ENCODE measurements at regions not wholly inside any gene's neighbourhood (a gene's known extent, or its start where the extent isn't known, plus 50 kb on each side); places are given as distances from the start of the nearest gene placed in this dataset.
A peak's percentile ranks its signal among the peaks of the same experiment; 100 is the strongest.

DNA sequence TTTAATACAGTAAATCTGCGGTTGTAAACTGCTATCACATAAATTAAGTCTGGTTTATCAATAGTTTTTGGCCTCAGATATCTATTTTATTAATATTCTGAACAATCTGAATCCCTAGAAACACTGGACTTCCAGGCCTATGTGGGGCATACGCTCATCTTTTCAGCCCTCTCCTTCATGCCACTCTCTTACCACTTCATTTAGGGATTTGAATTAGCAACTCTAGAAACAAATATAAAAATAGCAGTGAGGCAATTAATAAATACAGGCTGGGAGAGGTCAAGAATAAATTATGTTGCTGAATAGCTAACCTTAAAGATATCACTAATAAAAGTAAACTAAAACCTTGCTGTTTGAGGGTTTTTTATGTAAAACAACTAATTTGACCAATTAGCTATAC lies 480.3 kb upstream of the CD180 start:
- WGBS = 98% methylated on average over 2 of the region's 2 CpGs
- no peaks in the 10 kb centered on the region for H3K36me3 ChIP-seq (ENCODE audit: control insufficient read depth in 2 of 2, insufficient read depth in 2 of 2, low read length in 1 of 2)
- no peak overlapping the region for H3K27ac ChIP-seq (ENCODE audit: low read depth in 1 of 2, low read length in 1 of 2)
- no peaks in the 10 kb centered on the region for H3K4me1 ChIP-seq (ENCODE audit: control insufficient read depth in 2 of 2, insufficient read depth in 2 of 2, low read length in 2 of 2)
- H3K4me3 ChIP-seq (ENCODE audit: low read length in 2 of 2) = no peak overlapping the region
- no peaks in the 10 kb centered on the region for H3K9me3 ChIP-seq (ENCODE audit: control insufficient read depth in 2 of 2, insufficient read depth in 1 of 2, low read length in 1 of 2)
- DNase-seq (ENCODE audit: low read depth in 6 of 9, low spot score in 9 of 9) = no peak
- H3K27me3 ChIP-seq (ENCODE audit: control insufficient read depth in 2 of 2, insufficient read depth in 1 of 2, low read length in 1 of 2) = no peaks in the 10 kb centered on the region

DNA sequence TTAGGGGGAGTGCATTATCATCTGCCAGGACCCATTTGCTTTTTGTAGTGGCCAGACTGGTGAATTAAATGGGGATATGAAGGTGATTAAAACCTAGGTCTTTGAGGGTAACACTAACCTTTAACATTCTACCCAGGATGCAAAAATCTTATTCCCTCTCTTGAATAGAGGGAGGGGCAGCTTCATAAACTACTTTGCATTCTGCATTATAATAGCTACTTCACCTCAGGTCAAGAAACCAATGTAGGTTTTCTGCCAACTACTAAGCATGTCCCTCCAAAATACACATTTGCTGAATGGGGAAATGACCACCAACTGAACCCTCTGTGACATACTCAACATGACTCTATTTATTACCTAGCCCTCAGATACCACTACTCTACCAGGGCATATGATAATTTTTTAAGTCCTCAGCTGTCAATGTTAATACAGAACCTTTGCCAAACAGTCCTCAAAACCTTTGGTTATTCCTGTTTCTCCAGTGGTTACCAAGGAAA lies 477.6 kb upstream of the CD180 start:
- Histone ChIP-seq H3K4me3 (ENCODE audit: low read length in 2 of 2) (no peak overlapping the region), H3K27ac (ENCODE audit: low read depth in 1 of 2, low read length in 1 of 2) (no peak overlapping the region), H3K4me1 (ENCODE audit: control insufficient read depth in 2 of 2, insufficient read depth in 2 of 2, low read length in 2 of 2) (no peaks in the 10 kb centered on the region), H3K9me3 (ENCODE audit: control insufficient read depth in 2 of 2, insufficient read depth in 1 of 2, low read length in 1 of 2) (peaks cover 0 to 3% of the 10 kb centered on the region in 2 donors), H3K27me3 (ENCODE audit: control insufficient read depth in 2 of 2, insufficient read depth in 1 of 2, low read length in 1 of 2) (no peaks in the 10 kb centered on the region), H3K36me3 (ENCODE audit: control insufficient read depth in 2 of 2, insufficient read depth in 2 of 2, low read length in 1 of 2) (no peaks in the 10 kb centered on the region)
- no peak for DNase-seq (ENCODE audit: low read depth in 6 of 9, low spot score in 9 of 9)

- no peak for DNase-seq (ENCODE audit: low read depth in 6 of 9, low spot score in 9 of 9)
- H3K36me3 ChIP-seq (ENCODE audit: control insufficient read depth in 2 of 2, insufficient read depth in 2 of 2, low read length in 1 of 2) = no peaks in the 10 kb centered on the region
- H3K27me3 ChIP-seq (ENCODE audit: control insufficient read depth in 2 of 2, insufficient read depth in 1 of 2, low read length in 1 of 2) = no peaks in the 10 kb centered on the region
- H3K9me3 ChIP-seq (ENCODE audit: control insufficient read depth in 2 of 2, insufficient read depth in 1 of 2, low read length in 1 of 2) = peaks cover 0 to 7% of the 10 kb centered on the region in 2 donors
- no peak overlapping the region for H3K27ac ChIP-seq (ENCODE audit: low read depth in 1 of 2, low read length in 1 of 2)
- H3K4me1 ChIP-seq (ENCODE audit: control insufficient read depth in 2 of 2, insufficient read depth in 2 of 2, low read length in 2 of 2) = no peaks in the 10 kb centered on the region
- H3K4me3 ChIP-seq (ENCODE audit: low read length in 2 of 2) = no peak overlapping the region
Observed at GRCh38 chr5:67673618-67674017, 477.0 kb upstream of the CD180 start.

DNA sequence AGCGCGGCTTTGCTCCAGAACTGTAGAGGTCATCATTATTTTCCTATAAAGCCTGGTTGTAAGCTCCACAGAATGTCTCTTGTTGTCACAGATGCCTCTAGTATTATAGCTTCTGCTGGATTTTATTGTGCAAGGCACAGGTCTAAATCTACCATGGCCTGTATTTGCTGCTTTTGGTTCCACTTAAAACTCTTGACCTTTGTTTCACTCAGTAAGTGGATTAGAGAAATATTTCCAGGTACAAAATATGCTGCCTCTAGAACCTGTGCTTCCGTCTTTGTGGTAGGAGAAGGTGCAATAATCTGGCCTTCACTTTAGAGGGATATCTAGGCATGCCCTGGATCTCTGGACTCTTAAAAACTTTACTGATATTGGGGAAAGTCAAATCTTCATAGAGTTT lies 476.6 kb upstream of the CD180 start:
- Histone ChIP-seq H3K4me3 (ENCODE audit: low read length in 2 of 2) (no peak overlapping the region), H3K27ac (ENCODE audit: low read depth in 1 of 2, low read length in 1 of 2) (no peak overlapping the region), H3K9me3 (ENCODE audit: control insufficient read depth in 2 of 2, insufficient read depth in 1 of 2, low read length in 1 of 2) (peaks cover 0 to 7% of the 10 kb centered on the region in 2 donors), H3K4me1 (ENCODE audit: control insufficient read depth in 2 of 2, insufficient read depth in 2 of 2, low read length in 2 of 2) (no peaks in the 10 kb centered on the region), H3K36me3 (ENCODE audit: control insufficient read depth in 2 of 2, insufficient read depth in 2 of 2, low read length in 1 of 2) (no peaks in the 10 kb centered on the region), H3K27me3 (ENCODE audit: control insufficient read depth in 2 of 2, insufficient read depth in 1 of 2, low read length in 1 of 2) (no peaks in the 10 kb centered on the region)
- WGBS = 98% methylated on average over 3 of the region's 3 CpGs
- DNase-seq (ENCODE audit: low read depth in 6 of 9, low spot score in 9 of 9) = no peak

DNA sequence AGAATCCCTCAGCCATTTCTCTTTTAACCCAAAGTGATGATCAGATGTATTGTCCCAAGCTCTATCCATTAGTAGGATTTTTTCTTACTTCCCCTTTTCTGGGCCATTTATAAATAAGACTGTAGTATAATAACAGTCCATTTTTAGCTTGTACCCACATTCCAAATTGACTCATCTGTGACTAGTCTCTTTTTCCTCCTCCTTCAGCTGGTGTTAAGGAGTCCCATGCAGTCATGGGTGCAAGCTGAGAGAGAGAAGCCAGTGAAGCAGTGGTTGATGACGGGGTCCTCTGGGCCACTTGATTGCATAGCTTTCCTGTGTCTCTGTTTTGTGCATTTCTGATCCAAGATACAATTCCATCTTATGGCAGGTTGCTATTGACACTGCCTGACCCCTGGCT lies 476.0 kb upstream of the CD180 start:
- Histone ChIP-seq H3K4me3 (ENCODE audit: low read length in 2 of 2) (no peak overlapping the region), H3K4me1 (ENCODE audit: control insufficient read depth in 2 of 2, insufficient read depth in 2 of 2, low read length in 2 of 2) (no peaks in the 10 kb centered on the region), H3K27ac (ENCODE audit: low read depth in 1 of 2, low read length in 1 of 2) (no peak overlapping the region), H3K27me3 (ENCODE audit: control insufficient read depth in 2 of 2, insufficient read depth in 1 of 2, low read length in 1 of 2) (no peaks in the 10 kb centered on the region), H3K36me3 (ENCODE audit: control insufficient read depth in 2 of 2, insufficient read depth in 2 of 2, low read length in 1 of 2) (no peaks in the 10 kb centered on the region), H3K9me3 (ENCODE audit: control insufficient read depth in 2 of 2, insufficient read depth in 1 of 2, low read length in 1 of 2) (peaks cover 0 to 7% of the 10 kb centered on the region in 2 donors)
- 96% methylated on average over 1 of the region's 1 CpG for WGBS
- DNase-seq (ENCODE audit: low read depth in 6 of 9, low spot score in 9 of 9) = no peak

DNA sequence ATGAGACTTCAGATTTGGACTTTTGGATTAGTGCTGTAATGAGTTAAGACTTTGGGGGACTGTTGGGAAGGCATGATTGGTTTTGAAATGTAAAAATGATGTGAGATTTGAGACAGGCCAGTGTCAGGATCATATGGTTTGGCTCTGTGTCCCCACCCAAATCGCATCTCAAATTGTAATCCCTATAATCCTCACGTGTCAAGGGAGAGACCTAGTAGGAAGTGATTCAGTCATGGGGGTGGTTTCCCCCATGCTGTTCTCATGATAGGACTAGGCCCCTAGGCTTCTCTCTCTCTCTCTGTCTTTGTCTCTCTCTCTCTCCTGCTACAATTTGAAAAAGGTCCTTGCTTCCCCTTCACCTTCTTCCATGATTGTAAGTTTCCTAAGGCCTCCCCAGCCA lies 473.3 kb upstream of the CD180 start:
- 99% methylated on average over 2 of the region's 2 CpGs for WGBS
- H3K9me3 ChIP-seq (ENCODE audit: control insufficient read depth in 2 of 2, insufficient read depth in 1 of 2, low read length in 1 of 2) = peaks cover 0 to 19% of the 10 kb centered on the region in 2 donors
- H3K36me3 ChIP-seq (ENCODE audit: control insufficient read depth in 2 of 2, insufficient read depth in 2 of 2, low read length in 1 of 2) = no peaks in the 10 kb centered on the region
- no peaks in the 10 kb centered on the region for H3K4me1 ChIP-seq (ENCODE audit: control insufficient read depth in 2 of 2, insufficient read depth in 2 of 2, low read length in 2 of 2)
- H3K4me3 ChIP-seq (ENCODE audit: low read length in 2 of 2) = no peak overlapping the region
- H3K27ac ChIP-seq (ENCODE audit: low read depth in 1 of 2, low read length in 1 of 2) = no peak overlapping the region
- H3K27me3 ChIP-seq (ENCODE audit: control insufficient read depth in 2 of 2, insufficient read depth in 1 of 2, low read length in 1 of 2) = no peaks in the 10 kb centered on the region
- no peak for DNase-seq (ENCODE audit: low read depth in 6 of 9, low spot score in 9 of 9)

DNA sequence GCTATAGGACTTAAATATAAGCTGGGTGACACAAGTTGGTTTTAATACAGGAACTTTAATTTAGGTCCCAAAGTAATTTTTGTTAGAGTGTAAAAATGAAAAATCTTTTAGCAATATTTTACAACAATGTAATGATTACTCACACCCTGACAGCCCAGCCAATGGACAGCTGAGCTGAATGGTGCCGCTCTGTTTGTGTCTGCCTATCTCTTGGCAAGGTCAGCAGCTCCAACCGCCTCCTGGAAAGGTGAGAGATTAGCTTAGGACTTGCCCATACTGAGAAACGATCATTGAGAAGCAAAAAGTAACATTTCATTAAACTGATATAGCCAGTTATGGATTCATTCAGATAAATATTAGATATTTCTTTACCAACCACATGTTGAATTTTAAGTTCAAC lies 463.6 kb upstream of the CD180 start:
- 81% methylated on average over 3 of the region's 3 CpGs for WGBS
- H3K27ac ChIP-seq (ENCODE audit: low read depth in 1 of 2, low read length in 1 of 2) = no peak overlapping the region
- H3K9me3 ChIP-seq (ENCODE audit: control insufficient read depth in 2 of 2, insufficient read depth in 1 of 2, low read length in 1 of 2) = no peaks in the 10 kb centered on the region
- no peak overlapping the region for H3K4me3 ChIP-seq (ENCODE audit: low read length in 2 of 2)
- H3K4me1 ChIP-seq (ENCODE audit: control insufficient read depth in 2 of 2, insufficient read depth in 2 of 2, low read length in 2 of 2) = no peaks in the 10 kb centered on the region
- no peak for DNase-seq (ENCODE audit: low read depth in 6 of 9, low spot score in 9 of 9)
- no peaks in the 10 kb centered on the region for H3K36me3 ChIP-seq (ENCODE audit: control insufficient read depth in 2 of 2, insufficient read depth in 2 of 2, low read length in 1 of 2)
- no peaks in the 10 kb centered on the region for H3K27me3 ChIP-seq (ENCODE audit: control insufficient read depth in 2 of 2, insufficient read depth in 1 of 2, low read length in 1 of 2)

DNA sequence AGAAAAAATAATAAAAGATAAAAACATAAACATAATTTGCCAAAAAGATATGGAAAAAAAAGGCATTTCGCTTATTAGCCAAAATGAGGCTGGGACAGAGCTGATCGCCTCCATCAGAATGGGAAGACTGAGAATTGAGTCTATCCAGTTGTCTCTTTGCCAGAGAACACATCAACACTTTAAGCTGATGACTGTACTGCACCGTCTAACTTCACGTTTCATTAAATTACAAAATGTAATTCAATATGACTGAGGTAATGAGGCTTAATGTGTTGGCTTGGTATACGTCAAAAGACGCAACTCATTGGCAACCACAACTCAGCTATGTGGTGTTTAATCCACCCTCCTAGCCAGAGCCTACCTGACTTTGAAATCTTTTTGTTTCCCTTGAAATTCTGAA lies 462.7 kb upstream of the CD180 start:
- Histone ChIP-seq H3K27me3 (ENCODE audit: control insufficient read depth in 2 of 2, insufficient read depth in 1 of 2, low read length in 1 of 2) (no peaks in the 10 kb centered on the region), H3K27ac (ENCODE audit: low read depth in 1 of 2, low read length in 1 of 2) (no peak overlapping the region), H3K9me3 (ENCODE audit: control insufficient read depth in 2 of 2, insufficient read depth in 1 of 2, low read length in 1 of 2) (no peaks in the 10 kb centered on the region), H3K36me3 (ENCODE audit: control insufficient read depth in 2 of 2, insufficient read depth in 2 of 2, low read length in 1 of 2) (no peaks in the 10 kb centered on the region), H3K4me3 (ENCODE audit: low read length in 2 of 2) (no peak overlapping the region), H3K4me1 (ENCODE audit: control insufficient read depth in 2 of 2, insufficient read depth in 2 of 2, low read length in 2 of 2) (no peaks in the 10 kb centered on the region)
- WGBS = 92% methylated on average over 6 of the region's 6 CpGs
- DNase-seq (ENCODE audit: low read depth in 6 of 9, low spot score in 9 of 9) = peak in 1 of 9 donors; percentile 14

DNA sequence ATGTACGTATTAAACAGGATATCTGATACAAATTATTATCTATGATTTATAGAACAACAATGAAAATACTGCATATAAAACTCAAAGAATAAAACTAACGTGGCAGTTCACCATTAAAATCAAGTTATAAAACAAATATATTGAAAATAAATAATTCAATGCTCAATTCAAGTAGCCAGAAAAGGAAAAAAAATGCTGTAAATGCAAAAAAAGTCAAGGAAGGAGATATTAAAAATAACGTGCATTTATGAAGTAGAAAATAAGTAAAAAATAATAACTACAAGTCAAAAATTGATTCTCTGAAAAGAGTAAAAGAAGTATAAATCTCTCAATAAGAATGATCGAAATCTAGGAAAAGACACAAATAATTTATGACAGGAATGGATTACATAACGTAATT lies 460.5 kb upstream of the CD180 start:
- Histone ChIP-seq H3K4me3 (ENCODE audit: low read length in 2 of 2) (no peak overlapping the region), H3K9me3 (ENCODE audit: control insufficient read depth in 2 of 2, insufficient read depth in 1 of 2, low read length in 1 of 2) (no peaks in the 10 kb centered on the region), H3K27ac (ENCODE audit: low read depth in 1 of 2, low read length in 1 of 2) (no peak overlapping the region), H3K27me3 (ENCODE audit: control insufficient read depth in 2 of 2, insufficient read depth in 1 of 2, low read length in 1 of 2) (no peaks in the 10 kb centered on the region), H3K36me3 (ENCODE audit: control insufficient read depth in 2 of 2, insufficient read depth in 2 of 2, low read length in 1 of 2) (no peaks in the 10 kb centered on the region), H3K4me1 (ENCODE audit: control insufficient read depth in 2 of 2, insufficient read depth in 2 of 2, low read length in 2 of 2) (no peaks in the 10 kb centered on the region)
- no peak for DNase-seq (ENCODE audit: low read depth in 6 of 9, low spot score in 9 of 9)
- 77% methylated on average over 5 of the region's 5 CpGs for WGBS

- no peaks in the 10 kb centered on the region for H3K9me3 ChIP-seq (ENCODE audit: control insufficient read depth in 2 of 2, insufficient read depth in 1 of 2, low read length in 1 of 2)
- WGBS = 100% methylated on average over 1 of the region's 1 CpG
- H3K4me1 ChIP-seq (ENCODE audit: control insufficient read depth in 2 of 2, insufficient read depth in 2 of 2, low read length in 2 of 2) = peaks cover 0 to 2% of the 10 kb centered on the region in 2 donors
- H3K36me3 ChIP-seq (ENCODE audit: control insufficient read depth in 2 of 2, insufficient read depth in 2 of 2, low read length in 1 of 2) = no peaks in the 10 kb centered on the region
- H3K27ac ChIP-seq (ENCODE audit: low read depth in 1 of 2, low read length in 1 of 2) = no peak overlapping the region
- H3K4me3 ChIP-seq (ENCODE audit: low read length in 2 of 2) = no peak overlapping the region
- no peak for DNase-seq (ENCODE audit: low read depth in 6 of 9, low spot score in 9 of 9)
- H3K27me3 ChIP-seq (ENCODE audit: control insufficient read depth in 2 of 2, insufficient read depth in 1 of 2, low read length in 1 of 2) = no peaks in the 10 kb centered on the region
Observed at GRCh38 chr5:67652201-67652600, 455.6 kb upstream of the CD180 start.

Data from thymus (tissue), 11 donors.